ENCODE measurements at regions not wholly inside any gene's neighbourhood (a gene's known extent, or its start where the extent isn't known, plus 50 kb on each side); places are given as distances from the start of the nearest gene placed in this dataset.
"Not testable (repeated sequence)": the region's sequence is repeated elsewhere in the genome, so short reads cannot be mapped to it uniquely, and the experiment has no call there.

DNA sequence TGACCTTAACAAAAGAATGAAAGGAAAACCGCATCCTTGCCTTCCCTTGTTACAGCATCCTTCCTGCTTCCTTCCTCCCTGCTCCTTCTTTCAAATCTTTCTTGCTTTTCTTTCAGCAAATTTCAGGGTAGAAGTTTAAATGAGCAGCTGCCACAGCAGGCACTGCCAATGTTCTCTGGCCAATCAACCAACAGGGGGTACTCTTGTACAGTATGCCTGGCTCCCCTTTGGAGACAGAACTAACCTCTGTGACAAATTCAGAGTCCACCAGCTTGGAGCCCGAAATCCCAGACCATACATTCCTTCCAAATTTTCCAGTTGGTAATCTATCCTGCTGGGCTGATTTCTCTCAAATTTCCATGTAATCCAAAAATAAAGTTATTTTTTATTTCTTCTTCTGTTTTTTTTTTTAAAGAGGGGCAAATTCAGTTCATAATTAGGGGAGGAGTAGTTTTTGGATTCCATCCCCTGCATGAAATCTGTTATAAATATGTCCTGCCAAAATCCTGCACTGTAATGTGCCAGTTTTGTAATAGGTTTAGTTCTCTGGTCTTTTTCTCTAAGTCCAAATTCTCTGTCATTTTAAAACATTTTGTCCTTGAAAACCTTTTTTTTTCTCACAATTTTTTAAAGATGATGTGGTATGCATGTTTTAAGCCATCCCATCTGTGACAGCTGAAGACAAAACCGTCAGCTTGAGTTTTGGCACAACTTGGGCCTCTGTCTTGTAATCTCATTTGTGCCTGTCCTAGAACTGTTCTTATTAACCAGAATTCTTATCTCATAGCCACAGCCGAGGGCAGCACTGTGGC, 610.0 kb upstream of the LMO3 start:
- no peak for DNase-seq (ENCODE audit: low spot score)

DNA sequence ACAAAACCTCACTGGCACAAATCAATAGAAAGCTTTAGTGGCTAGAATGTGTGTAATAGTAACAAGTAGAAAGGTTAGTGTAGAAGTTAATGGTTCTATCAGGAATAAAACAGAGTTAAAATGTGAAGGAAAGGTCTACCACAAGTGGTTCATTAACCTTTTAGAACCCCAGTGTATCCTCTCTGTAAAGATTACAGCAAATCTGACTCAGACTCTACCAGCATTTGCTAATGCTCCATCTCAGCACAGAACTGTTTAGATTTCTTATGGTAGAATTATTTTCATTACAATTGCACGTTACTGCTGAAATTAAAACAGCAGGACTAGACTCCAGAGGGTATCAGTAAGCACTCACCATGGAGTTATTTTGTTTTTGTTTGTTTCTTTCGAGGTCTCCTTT, 609.0 kb upstream of the LMO3 start:
- DNase-seq (ENCODE audit: low spot score) = no peak

DNA sequence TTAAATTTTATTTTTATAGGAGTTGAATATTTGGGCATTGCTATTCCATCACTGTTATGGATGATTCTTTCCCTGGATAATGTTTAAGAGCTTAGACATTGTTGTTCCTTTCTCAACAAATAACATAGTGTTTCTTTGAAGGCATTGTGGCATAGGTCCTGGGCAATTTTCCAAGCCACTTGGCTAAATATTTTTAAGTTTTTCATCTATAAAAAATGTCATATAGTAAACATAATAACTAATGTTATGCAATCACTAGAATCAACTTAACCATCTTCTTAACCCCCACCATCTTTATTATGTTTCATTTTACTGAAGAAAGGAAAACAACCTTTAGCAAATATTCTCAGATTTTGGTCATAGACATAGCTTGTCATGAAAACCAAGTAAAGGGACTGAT, 600.6 kb upstream of the LMO3 start:
- no peak for DNase-seq (ENCODE audit: low spot score)

DNA sequence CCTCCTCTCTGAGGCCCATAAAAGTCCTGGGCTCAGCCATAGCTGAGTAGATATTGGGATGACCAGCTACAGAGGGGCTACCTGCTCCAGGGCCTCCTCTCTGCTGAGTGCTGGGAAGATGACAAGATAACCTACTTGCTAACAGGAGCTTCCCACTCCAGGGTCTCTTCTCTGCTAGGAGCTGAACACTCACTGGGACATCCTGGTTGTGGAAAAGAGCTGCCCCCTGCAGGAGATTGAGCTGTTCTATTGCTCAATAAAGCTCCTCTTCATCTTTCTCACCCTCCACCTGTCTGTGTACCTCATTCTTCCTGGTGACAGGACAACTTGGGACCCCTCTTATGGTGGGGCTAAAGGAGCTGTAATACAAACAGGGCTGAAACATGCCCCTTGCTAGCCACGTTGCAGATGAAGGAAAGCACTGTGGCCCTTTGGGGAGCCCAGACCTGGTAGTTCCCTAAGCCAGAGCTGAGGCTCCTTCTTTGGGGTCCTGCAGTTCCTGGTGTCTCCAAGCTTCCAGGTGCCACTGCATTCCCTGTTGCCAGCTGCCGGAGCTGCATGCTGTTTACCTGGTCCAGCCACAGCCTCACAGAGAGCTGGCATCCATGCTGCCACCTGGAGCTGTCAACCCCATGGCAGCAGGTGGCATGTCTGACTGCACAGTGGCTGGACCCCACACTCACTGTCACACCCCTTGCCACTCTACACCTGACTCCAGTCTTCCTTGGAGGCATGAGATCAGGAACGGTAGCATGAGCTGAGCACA, 598.5 kb upstream of the LMO3 start:
- DNase-seq (ENCODE audit: low spot score) = no peak

DNA sequence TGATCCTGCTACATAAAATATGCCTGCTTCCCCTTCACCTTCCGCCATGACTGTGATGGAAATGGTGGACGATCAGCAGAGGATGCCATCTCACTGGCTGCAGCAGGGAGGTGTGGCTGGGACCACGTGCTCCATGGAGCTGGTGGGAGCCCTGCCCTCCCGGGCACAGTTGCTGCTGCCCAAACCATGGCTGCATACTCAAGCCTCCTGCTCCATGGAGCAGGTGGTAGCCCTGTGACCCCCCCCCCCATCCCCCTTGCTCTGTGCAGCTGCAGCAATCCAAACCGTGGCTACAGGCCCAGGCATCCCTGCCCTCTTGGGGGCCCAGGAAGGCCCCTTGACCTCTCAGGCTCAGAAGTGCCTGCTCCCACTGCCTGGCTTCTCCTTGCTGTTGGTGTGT, 597.5 kb upstream of the LMO3 start:
- DNase-seq (ENCODE audit: low spot score) = no peak

DNA sequence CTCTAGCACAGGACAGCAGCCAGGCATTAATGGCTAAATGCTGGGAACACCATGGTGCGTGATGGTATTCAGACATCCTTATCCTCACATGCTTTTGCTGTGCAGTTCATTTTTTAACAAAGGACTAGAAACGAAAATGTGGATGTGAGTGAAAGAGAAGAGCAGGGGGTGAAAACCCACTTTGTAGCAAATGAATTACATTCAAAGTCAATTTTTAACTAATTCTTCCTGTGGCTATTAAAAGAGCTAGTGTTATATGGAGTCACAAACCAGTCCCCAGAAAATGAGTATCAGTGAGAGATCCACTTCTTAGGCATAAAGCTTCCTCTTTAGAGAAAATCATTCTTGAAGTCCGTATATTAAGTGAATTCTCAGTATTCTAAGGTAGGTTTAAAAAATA, 592.0 kb upstream of the LMO3 start:
- no peak for DNase-seq (ENCODE audit: low spot score)

DNA sequence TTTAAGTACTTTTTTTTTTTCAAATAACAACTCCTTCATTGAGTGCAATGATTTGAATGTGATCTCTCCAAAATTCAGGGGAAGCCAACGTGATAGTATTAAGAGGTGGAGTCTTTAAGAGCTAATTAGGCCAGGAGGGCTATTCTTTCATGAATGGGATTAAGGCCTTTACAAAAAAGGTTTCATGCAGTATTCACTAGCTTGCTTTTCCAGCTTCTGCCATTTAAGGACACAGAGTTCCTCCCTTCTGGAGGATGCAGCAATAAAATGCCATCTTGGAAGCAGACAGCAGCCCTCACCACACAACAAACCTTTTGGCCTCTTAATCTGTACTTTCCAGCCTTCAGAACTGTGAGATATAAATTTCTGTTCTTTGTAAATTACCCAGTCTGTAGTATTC, 586.8 kb upstream of the LMO3 start:
- DNase-seq (ENCODE audit: low spot score) = no peak

DNA sequence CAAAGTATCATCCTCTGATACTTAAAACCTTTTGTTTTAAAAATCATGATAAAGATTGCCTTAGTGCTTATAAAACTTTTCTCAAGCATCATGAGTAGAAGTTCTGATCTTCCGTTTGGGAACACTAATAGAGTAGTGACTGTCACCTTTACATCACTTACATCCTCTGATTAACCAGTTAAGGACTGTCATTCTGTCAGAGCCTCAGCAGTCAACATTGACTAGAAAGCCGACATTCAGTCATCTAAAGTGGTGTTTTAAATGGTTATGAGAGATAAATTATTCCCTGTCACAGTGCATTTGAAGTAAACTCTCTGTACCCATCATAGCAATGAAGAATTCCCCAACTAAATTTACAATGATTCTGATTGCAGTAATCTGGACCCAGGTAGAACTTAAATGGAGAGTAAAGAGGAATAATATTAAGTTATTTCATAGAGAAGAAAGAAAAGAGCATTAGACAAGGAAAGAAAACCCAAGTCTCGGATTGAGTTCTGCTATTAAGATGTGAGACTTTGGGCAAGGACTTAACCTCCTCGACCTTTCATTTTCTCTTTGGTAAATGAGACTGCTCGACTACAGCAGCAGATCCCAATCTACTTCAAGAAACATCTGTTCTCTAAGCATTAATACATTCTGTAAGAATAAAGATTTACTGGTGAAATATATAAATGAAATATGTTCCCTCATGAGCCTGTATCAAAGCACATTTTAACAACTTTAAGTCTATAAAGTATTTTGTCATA, 563.9 kb upstream of the LMO3 start:
- DNase-seq (ENCODE audit: low spot score) = no peak

DNA sequence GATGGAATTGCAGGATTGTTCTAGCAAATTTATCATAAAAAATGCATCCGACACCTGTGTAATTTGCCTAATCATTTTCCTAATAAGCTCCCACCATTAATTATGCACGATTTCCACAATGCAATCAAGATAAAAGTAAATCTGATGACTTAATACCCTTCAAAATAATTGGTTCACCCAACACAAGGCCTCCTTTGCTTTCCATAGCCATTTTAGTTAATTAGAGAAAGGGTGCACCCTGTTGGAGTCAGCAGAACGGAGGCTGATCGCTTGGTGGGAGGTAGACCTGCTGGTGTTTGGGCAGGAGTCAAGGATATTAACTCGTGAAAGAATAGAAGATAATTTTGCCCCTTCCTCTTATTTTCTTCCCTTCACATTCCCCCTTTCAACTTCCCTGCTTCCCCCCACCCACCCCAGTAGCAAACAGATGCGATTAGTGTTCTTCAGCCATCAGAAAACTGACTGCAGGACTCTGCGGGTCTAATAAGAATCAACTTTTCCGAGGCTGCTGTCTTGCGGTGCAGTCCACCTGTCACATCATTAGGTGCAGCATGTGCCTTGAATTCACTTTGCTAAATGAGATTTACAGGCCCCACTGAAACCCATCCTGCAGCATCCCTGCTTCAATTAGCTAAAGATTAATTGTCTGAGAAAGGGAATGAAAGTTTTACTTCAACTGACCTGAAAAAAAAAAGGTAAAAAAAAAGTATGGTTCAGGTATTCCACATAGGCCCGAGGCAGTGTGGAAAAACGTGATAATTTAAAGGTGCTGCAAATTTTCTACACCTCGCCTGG, 553.7 kb upstream of the LMO3 start:
- DNase-seq (ENCODE audit: low spot score) = no peak

DNA sequence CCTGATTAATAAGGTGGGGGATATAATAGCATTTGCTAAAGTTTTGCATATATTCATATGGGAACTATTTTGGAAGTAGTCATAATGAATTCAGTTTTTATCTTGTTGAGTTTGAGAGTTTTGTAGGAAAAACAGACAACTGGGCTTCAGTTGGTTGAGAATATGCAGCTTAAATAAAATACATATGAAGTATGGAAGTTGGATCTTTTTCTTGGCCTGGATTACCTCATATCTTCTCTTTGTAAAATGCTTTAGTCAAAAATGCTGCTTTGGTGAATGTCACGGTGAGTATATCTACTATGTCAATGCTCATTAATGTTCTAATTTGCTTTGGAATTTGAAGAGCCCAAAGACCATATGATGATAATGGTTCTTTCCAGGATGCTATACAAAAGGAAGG, 552.2 kb upstream of the LMO3 start:
- no peak for DNase-seq (ENCODE audit: low spot score)

DNA sequence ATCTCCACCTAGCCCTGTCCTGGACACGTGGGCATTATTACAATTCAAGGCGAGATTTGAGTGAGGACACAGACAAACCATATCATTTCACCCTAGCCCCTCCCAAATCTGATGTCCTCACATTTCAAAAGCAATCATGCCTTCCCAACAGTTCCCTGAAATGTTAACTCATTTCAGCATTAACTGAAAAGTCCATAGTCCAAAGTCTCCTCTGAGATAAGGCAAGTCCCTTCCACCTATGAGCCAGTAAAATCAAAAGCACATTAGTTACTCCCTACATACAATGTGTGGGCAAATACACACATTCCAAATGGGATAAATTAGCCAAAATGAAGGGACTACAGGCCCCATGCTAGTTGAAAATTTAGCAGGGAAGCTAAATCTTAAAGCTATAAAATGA, 546.0 kb upstream of the LMO3 start:
- no peak for DNase-seq (ENCODE audit: low spot score)

DNA sequence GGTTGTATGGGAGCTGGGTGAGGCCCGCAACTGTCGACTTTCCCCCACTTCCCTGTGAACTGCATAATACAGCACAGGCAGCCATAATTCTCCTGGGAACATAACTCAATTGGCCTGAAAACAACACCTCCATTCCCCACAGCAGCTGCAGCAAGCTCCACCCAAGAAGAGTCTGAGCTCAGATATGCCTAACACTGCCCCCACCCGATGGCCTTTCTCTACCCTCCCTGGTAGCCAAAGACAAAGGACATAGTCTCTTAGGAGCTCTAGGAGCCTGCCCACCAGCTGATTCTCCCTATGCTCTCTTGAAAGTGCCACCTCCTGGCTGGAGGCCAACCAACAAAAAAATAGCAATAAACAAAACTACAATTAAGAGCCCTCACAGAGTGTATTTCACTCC, 542.7 kb upstream of the LMO3 start:
- DNase-seq (ENCODE audit: low spot score) = no peak

DNA sequence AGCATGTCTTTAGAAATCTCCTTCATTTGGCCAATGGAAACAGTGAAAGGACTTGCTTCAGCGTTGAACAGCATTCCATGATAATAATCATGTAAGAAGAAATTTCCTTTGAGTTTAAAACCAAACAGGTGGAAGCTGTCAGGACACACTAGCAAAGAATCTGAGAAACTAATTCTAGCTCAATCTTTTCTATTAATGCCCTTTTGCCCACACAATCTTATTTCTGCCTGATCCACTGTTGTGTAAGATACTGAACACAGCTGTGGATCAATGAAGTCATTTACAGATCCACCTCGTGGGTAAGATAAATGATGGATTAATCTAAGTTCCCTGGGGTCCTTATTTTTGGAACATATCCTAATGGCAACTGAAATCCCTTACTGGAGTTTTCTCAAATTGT, 536.9 kb upstream of the LMO3 start:
- no peak for DNase-seq (ENCODE audit: low spot score)

DNA sequence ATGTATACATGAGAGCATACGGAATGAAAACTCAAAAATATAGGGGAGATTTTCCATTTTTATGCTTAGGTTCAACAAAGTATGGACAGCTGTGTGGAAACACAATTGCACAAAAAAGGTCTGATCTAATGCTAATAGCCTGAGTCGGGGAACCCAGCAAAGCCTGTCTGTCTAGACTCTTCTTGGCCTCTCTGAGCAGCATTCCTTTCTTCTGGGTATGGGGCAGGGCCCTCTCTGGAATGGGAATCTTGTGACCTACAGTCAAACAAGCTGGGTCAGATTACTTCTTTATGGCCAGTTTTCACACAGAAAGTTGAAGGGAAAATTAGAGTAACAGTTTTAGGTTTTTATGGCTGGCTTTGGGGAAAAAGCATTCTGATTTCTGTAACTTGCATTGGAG, 534.0 kb upstream of the LMO3 start:
- DNase-seq (ENCODE audit: low spot score) = no peak

DNA sequence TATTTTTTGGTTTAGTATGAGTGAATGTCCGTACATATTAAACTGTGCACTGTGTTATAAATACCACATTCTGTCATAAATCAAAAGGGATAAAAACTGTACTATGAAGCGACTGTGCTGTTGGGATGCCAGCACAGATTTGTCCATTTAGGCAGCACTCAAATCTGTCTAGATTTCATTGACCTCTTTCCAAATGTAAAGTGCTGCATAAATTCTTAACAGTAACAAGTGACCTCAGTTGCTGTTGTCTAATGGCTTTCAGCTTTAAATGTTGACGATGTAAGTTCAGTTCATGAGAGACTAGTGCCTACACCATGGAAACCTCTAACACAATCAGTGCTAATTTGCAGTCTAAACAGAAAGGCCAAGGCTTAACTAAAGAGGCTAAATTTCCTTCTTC, 531.4 kb upstream of the LMO3 start:
- DNase-seq (ENCODE audit: low spot score) = no peak

DNA sequence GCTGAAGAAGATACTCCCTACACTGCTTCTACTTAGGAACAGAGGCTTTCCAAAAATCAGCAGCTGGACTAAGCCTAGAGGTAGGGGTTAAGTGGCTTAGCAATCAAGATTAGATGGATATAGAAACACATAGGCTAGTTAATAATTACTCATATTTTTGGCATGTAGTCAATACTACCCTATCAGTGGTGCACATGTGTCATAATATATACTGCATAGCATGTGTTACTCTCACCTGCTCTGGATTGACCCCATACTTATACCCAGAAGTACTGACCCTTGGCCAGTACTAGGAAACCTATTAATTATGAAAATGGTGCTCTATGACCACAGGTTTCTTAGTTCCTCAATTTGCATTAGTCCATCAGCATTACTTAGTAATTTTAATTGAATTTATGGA, 528.4 kb upstream of the LMO3 start:
- no peak for DNase-seq (ENCODE audit: low spot score)

DNA sequence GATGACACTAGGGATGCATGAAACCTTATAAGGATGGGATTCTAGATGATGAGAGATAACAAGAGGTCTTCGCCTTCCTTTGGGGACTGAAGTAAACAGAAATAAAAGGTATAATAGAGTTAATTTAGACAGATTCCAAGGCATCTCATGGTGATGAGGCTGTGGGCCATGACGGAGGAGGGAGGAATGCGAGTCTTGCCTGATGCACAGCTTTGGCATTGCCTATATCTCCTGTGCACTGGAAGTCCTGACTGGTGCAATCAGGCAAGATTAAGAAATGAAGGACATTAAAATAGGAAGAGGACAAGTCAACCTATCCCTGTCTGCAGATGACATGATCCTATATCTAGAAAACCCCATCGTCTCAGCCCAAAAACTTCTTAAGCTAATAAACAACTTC, 526.4 kb upstream of the LMO3 start:
- no peak for DNase-seq (ENCODE audit: low spot score)

DNA sequence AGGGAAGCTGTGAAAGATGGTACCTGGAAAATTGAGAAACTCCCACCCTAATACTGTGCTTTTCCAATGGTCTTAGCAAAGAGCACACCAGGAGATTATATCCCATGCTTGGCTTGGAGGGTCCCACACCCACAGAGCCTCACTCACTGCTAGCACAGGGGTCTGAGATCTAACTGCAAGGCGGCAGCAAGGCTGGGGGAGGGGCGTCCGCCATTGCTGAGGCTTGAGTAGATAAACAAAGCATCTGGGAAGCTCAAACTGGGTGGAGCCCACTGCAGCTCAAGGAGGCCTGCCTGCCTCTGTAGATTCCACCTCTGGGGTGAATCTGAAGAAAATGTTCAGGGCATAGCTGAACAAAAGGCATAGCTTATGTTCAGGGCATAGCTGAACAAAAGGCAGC, 510.6 kb upstream of the LMO3 start:
- DNase-seq (ENCODE audit: low spot score) = not testable (repeated sequence)

DNA sequence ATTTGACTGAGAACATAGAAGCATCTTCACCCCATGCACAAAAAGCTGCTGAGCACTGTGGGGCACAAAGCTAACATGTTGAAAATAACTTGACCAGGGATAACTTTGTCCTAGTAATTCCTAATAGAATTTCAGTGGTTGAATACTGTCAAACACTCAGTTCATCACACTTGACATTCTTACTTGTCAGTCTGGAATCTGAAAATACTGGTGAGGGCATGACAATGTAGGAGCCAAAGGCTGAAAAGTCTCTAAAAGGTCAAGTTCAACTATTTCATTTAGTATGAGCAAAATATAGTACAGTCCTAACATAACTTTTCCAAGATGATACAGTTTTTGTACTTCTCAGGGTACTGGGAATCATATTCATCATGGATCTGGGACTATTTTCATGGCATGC, 504.4 kb upstream of the LMO3 start:
- no peak for DNase-seq (ENCODE audit: low spot score)

DNA sequence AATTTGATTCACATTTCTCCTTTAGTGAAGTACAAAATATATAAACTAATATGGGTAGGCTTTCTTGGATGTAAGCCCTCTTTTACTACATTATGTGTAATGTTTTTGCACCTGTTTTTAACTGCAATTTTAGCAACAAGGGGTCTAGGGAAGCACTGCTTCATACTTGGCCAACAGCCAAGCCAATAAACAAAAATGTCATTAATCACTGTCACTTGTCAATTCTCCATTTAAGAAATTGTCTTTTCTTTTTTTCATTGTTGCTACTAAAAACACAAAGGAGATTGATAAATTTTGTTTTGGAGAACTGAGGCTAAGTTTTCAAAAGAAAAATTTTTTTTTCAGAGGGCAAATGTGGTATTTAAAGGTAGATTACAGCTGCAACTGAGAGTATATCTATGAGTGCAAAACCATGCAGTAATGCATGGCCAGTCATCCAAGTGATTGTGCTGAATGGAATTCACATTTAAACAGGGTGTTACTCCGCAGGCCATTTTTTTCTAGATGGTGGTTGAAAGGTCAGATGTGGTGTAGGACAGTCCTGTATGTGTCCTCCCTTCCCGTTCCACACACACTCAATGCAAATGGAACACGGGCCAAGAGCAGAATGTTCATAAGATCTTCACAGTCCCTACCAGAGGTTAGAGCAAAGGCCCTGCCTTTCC, 503.0 kb upstream of the LMO3 start:
- DNase-seq (ENCODE audit: low spot score) = no peak

DNA sequence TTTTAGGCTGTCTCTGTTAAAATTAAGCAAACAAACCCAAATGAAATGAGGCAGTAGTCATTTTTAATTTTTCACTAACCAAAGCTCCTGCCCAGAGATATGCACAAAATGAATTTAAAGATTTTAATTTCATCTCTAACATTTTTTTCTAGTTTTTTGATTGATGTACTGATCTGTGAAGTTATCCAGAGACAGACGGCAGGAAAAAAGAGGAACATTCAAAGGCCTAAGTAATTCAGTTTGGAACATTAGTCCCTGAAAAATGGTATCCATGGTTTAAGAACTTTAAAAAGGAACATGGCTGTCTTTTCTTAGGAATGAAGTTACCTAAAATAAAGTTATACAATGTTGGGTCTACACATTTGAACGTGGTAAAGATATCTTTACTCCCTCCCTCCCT, 498.8 kb upstream of the LMO3 start:
- DNase-seq (ENCODE audit: low spot score) = no peak

DNA sequence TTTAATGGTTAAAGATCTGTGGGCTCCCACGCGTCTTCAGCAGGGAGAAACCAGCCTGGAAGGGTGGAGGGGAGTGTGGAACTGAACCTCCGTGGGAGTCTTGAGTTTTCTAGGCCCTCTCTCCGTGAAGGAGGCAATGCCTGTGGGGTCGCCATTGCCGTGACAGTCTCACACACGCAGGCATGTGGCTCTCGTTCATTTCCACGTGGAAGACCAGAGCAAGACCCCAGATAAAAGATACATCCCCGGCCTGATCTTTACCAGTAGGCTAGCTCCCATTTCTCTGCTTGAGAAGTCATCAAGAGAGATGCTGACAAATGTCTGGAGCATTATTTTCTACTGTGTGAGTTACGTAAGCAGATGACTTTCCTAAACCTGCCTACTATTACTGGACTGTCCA, 491.7 kb upstream of the LMO3 start:
- DNase-seq (ENCODE audit: low spot score) = no peak
